BLaER1 treated with 17β-estradiol and CSF1 and Interleukin-3, amounts not matched to agents 10 nM and 100 nM (cell line): ENCODE measurements at regions not wholly inside any gene's neighbourhood (a gene's known extent, or its start where the extent isn't known, plus 50 kb on each side); places are given as distances from the start of the nearest gene placed in this dataset.

Experiments
- H3K27ac ChIP-seq, 11 experiments: shearing (Covaris generic); formaldehyde crosslinking; 2 replicates each; pipeline ENCODE4 v1.8.1; 2022
- H3K27me3 ChIP-seq, 11 experiments: shearing (Covaris generic); formaldehyde crosslinking; 2 replicates each; pipeline ENCODE4 v1.8.1; 2022
- H3K36me3 ChIP-seq, 11 experiments: shearing (Covaris generic); formaldehyde crosslinking; 2 replicates each; pipeline ENCODE4 v1.8.1; 2022
- H3K4me1 ChIP-seq, 10 experiments: shearing (Covaris generic); formaldehyde crosslinking; 2 replicates each; pipeline ENCODE4 v1.8.1; 2022
- H3K4me2 ChIP-seq, 11 experiments: shearing (Covaris generic); formaldehyde crosslinking; 2 replicates each; pipeline ENCODE4 v1.8.1; 2022
- H3K4me3 ChIP-seq, 10 experiments: shearing (Covaris generic); formaldehyde crosslinking; 2 replicates each; pipeline ENCODE4 v1.8.1; 2022
- H3K9ac ChIP-seq, 11 experiments: shearing (Covaris generic); formaldehyde crosslinking; 2 replicates each; pipeline ENCODE4 v1.8.1; 2022
- H3K9me3 ChIP-seq, 11 experiments: shearing (Covaris generic); formaldehyde crosslinking; replicated peaks in 1 of 11; 2 replicates each; pipeline ENCODE4 v1.8.1; 2022
- H4K20me1 ChIP-seq, 11 experiments: shearing (Covaris generic); formaldehyde crosslinking; 2 replicates each; pipeline ENCODE4 v1.8.1; 2022
- Cebpa-rat ChIP-seq, 11 experiments: shearing (Covaris generic); IDR thresholded peaks; 2 replicates each; pipeline ENCODE4 v1.8.1; 2022

DNA sequence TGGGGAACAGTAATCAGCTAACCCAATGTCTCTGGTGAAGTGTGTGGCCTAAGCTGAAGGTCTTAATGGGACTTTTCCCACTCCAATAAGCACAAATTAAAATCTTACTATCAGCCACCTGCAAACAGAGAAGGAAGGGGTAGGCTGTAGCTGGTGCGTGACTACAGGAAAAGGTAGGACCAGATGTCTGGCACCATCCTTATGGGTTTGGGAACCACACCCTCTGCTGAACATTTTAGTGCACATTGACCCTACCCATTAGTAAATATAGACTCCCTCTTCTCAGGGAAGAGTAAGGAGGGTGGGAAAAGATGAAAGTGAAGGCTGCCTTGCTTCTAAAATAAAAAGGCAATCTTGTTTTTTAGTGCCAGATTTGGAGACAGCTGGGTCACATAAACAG is 602.8 kb downstream of the FAT4 start:
- TF ChIP-seq Cebpa-rat (IDR thresholded peaks at IDR 0.05), result no peak
- Histone ChIP-seq H3K9me3 (no peaks in the 10 kb centered on the region), H3K4me1 (0 out of 20 replicates have a peak, but pooled peaks cover 0 to 4% (median 0%) of the 10 kb centered on the region in 10 experiments), H4K20me1 (no peaks in the 10 kb centered on the region; a peak in 1 of 22 replicates), H3K4me2 (no peak overlapping the region), H3K27me3 (no peaks in the 10 kb centered on the region), H3K9ac (no peak overlapping the region), H3K27ac (no peak overlapping the region), H3K4me3 (no peak overlapping the region), H3K36me3 (no peaks in the 10 kb centered on the region)

DNA sequence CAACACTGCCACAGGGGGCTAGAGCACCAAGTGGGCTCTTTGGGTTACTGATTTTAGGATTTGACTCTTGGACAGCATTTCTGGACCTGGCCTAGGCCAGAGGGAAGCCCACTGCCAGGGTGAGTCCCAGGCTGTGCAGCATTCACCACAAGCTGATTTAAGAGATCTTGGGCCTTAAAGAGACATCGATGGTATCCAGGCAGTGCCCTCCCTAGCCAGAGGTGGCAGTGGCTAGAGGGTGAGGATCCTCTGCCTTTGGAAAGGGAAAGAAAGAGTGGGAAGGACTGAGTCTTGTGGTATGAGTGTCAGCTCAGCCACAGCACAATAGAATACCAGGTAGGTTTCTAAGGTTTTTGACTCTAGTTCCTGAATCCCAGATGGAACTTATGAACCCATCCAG is 613.9 kb downstream of the FAT4 start:
- H3K4me1 ChIP-seq, result no peaks in the 10 kb centered on the region
- H3K36me3 ChIP-seq, result no peaks in the 10 kb centered on the region
- no peak overlapping the region for H3K4me3 ChIP-seq
- H3K27ac ChIP-seq, result no peak overlapping the region
- no peaks in the 10 kb centered on the region for H4K20me1 ChIP-seq
- no peaks in the 10 kb centered on the region for H3K27me3 ChIP-seq
- no peak overlapping the region for H3K9ac ChIP-seq
- H3K9me3 ChIP-seq, result peaks cover 0 to under 1% (median 0%) of the 10 kb centered on the region in 11 experiments; a peak in 1 of 22 replicates
- no peak overlapping the region for H3K4me2 ChIP-seq
- TF ChIP-seq Cebpa-rat (IDR thresholded peaks at IDR 0.05), result no peak

DNA sequence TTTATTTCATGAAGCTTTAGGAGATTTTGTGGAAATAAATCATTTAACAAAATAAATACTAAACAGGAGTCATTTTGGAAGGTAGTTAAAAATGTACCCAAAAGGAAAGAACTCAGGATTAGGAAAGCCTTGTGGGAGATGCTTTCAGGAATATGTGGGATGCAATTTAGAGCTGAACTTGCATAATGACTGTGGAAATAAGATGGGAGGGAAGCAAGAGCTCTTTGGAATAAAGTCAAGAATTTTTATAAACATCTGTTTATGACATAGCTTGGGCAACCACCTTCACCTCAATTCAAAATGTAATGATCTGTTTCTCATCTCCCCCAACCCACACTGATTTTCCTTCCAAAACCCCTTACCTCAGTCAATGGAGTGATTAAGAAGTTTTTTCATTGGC is 623.8 kb downstream of the FAT4 start:
- Histone ChIP-seq H3K9ac (no peak overlapping the region), H3K27me3 (no peaks in the 10 kb centered on the region), H3K4me1 (no peaks in the 10 kb centered on the region), H3K27ac (no peak overlapping the region), H3K36me3 (no peaks in the 10 kb centered on the region), H3K4me2 (no peak overlapping the region), H3K4me3 (no peak overlapping the region), H4K20me1 (no peaks in the 10 kb centered on the region), H3K9me3 (peaks cover 0 to 11% (median 0%) of the 10 kb centered on the region in 11 experiments; a peak in 6 of 22 replicates)
- no peak for TF ChIP-seq Cebpa-rat (IDR thresholded peaks at IDR 0.05)

DNA sequence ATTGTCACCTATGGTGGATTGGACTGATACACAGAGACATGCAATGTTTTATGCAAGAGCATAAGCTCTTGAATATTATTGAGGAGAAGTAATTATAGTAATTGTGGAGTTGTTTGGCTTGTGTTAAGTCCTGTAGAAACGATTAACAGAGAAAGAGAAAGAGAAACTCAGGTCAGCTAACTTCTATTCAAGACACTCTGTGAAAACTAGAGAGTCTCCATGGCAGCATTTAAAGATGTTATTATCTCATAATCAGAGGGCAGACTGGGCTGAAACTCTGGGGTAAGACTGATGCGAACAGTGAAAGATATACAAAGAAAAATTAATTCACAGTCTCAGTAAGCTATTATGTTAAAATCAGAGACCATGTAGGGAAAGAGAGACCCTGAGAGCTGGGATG is 625.7 kb downstream of the FAT4 start:
- H3K4me1 ChIP-seq, result no peaks in the 10 kb centered on the region
- no peak overlapping the region for H3K4me2 ChIP-seq
- H3K36me3 ChIP-seq, result no peaks in the 10 kb centered on the region
- TF ChIP-seq Cebpa-rat (IDR thresholded peaks at IDR 0.05), result no peak
- H3K27me3 ChIP-seq, result no peaks in the 10 kb centered on the region
- H3K27ac ChIP-seq, result no peak overlapping the region
- H4K20me1 ChIP-seq, result no peaks in the 10 kb centered on the region
- no peak overlapping the region for H3K4me3 ChIP-seq
- H3K9me3 ChIP-seq, result no peaks in the 10 kb centered on the region
- H3K9ac ChIP-seq, result no peak overlapping the region

DNA sequence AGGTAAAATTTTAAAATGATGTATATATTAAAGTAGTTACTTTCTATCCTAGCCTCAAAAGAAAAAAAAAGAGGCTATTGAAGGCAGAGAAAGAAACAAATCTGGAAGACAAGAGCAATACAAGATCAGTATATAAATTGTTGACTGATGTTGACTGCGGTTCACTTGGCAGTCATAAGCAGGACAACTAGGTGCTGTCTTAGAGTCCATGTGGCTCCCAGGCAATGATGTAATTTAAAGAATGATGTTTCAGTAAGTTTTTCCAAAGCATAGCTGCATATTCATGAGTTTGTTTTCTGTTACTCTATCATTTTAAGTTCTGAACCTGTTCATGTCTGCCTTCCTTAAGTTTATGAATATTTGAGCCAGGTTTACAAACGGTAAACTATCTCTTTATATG is 630.2 kb downstream of the FAT4 start:
- Histone ChIP-seq H4K20me1 (no peaks in the 10 kb centered on the region), H3K4me2 (no peak overlapping the region), H3K4me3 (no peak overlapping the region), H3K9ac (no peak overlapping the region), H3K9me3 (no peaks in the 10 kb centered on the region), H3K4me1 (no peaks in the 10 kb centered on the region), H3K36me3 (no peaks in the 10 kb centered on the region), H3K27ac (no peak overlapping the region), H3K27me3 (no peaks in the 10 kb centered on the region)
- TF ChIP-seq Cebpa-rat (IDR thresholded peaks at IDR 0.05), result no peak

DNA sequence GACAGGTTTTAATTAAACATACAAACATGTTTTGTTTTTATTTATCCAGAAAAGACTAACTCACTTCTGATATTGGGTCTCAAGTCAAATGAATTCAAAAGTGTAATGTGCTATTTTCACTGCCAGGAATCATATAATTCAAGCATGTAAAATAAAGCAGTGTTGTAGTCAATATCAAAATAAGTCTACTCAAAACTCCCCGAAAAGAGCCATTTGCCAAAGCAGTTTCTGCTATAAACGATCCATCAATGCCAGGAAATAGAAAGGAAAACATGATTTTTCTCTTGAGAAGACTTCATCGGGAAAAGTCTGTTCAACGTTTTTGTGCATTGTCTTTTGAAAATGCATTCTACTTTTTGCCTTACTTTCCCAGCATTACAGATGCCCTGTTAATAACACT is 633.3 kb downstream of the FAT4 start:
- Histone ChIP-seq H3K4me2 (no peak overlapping the region), H3K9me3 (no peaks in the 10 kb centered on the region), H3K9ac (no peak overlapping the region), H3K4me1 (no peaks in the 10 kb centered on the region), H3K4me3 (no peak overlapping the region), H3K27me3 (no peaks in the 10 kb centered on the region), H3K27ac (no peak overlapping the region), H4K20me1 (no peaks in the 10 kb centered on the region), H3K36me3 (no peaks in the 10 kb centered on the region)
- no peak for TF ChIP-seq Cebpa-rat (IDR thresholded peaks at IDR 0.05)

DNA sequence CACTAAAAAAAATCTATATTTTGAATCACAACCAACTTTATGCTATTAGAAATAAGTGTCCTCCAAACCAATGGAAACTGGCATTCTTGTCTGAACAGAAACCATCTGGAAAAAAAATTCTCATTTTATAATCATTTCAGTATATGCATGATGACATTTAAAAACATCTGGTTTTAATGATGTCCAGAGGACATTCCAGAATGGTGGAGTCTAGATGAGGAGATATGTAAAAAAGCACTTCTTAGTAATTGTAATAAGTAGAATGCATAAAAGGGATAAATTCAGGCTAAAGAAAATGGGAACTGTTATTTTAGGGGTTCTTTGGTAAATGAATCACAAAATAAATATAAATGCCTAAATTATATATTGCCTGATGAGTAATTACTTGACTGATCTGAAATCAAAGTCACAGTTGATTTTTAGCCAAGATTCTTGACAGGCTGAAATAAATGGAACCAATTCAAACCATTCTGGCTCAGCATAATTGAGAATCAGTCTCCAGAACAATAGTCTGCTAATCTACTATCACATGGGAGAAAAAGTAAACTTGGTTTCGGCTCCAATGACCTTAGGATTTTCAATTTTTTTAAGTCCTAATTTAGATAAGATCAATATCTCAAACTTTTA is 636.6 kb downstream of the FAT4 start:
- no peak overlapping the region for H3K4me3 ChIP-seq
- TF ChIP-seq Cebpa-rat (IDR thresholded peaks at IDR 0.05), result no peak
- no peak overlapping the region for H3K9ac ChIP-seq
- H3K27ac ChIP-seq, result no peak overlapping the region
- no peaks in the 10 kb centered on the region for H3K27me3 ChIP-seq
- H3K9me3 ChIP-seq, result no peaks in the 10 kb centered on the region
- H4K20me1 ChIP-seq, result no peaks in the 10 kb centered on the region
- no peaks in the 10 kb centered on the region for H3K36me3 ChIP-seq
- no peaks in the 10 kb centered on the region for H3K4me1 ChIP-seq
- H3K4me2 ChIP-seq, result no peak overlapping the region

DNA sequence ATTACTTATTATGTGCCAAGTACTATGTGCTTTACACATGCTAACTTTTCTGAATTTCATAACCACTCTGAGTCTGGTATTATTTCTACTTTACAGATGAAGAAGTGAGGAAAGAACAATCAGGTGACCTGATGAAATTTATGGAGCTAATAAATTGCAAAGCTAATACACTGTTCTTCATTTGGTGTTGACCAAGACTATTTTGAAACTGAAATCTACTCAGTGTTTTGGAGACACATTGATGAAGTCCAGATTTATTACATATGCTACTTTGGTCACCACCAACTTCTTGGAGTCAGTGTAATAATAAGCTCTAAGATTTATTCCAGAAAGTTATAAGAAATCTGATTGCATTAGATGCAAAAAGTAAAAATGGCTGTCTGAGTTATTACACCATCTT is 637.9 kb downstream of the FAT4 start:
- no peak for TF ChIP-seq Cebpa-rat (IDR thresholded peaks at IDR 0.05)
- no peak overlapping the region for H3K4me3 ChIP-seq
- no peak overlapping the region for H3K4me2 ChIP-seq
- no peaks in the 10 kb centered on the region for H4K20me1 ChIP-seq
- H3K27ac ChIP-seq, result no peak overlapping the region
- H3K9me3 ChIP-seq, result no peaks in the 10 kb centered on the region
- no peaks in the 10 kb centered on the region for H3K4me1 ChIP-seq
- no peak overlapping the region for H3K9ac ChIP-seq
- H3K36me3 ChIP-seq, result no peaks in the 10 kb centered on the region
- no peaks in the 10 kb centered on the region for H3K27me3 ChIP-seq

DNA sequence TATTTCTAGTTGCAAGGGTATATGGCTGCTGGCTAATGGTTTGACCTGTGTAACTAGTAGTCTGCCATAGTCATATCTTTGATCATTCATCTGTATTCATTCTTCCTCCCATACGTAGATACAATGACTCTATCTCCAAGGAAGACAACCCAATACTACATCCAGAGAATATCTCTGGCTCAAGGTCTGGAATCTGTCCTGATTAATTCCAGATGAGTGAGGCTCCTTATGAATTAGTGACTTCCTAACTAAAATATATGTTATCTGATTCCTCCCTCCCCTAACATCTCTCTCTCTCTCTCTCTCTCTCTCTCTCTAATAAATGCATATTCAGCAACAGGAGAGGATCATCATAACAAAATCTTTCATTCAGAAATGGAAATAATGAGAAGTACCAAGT is 641.5 kb downstream of the FAT4 start:
- Histone ChIP-seq H3K27ac (no peak overlapping the region), H3K9me3 (no peaks in the 10 kb centered on the region; a peak in 1 of 22 replicates), H3K27me3 (no peaks in the 10 kb centered on the region), H3K4me1 (no peaks in the 10 kb centered on the region), H4K20me1 (no peaks in the 10 kb centered on the region), H3K9ac (no peak overlapping the region), H3K4me2 (no peak overlapping the region), H3K4me3 (no peak overlapping the region), H3K36me3 (no peaks in the 10 kb centered on the region)
- TF ChIP-seq Cebpa-rat (IDR thresholded peaks at IDR 0.05), result no peak

DNA sequence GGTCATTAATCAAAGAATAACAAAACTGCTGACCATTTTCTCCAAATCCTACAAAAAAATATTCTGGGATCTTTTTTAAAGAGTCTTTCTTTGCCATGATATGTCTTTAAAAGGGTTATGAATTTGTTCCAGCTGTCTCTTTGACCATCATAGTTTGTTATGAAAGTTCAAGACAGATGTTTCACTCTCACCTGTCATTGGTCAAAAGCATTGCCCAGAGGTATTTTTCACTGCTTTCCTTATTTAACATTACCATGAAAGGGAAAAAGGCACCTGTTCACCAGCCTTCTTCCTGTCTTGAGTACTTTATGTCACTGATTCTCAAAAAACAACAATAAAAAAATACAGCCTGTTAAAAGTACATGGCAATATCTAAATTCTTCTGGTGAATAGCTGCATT is 643.8 kb downstream of the FAT4 start:
- Histone ChIP-seq H3K36me3 (no peaks in the 10 kb centered on the region), H3K27ac (no peak overlapping the region), H3K9me3 (no peaks in the 10 kb centered on the region; a peak in 1 of 22 replicates), H3K27me3 (no peaks in the 10 kb centered on the region), H3K4me1 (no peaks in the 10 kb centered on the region), H3K9ac (no peak overlapping the region), H3K4me3 (no peak overlapping the region), H3K4me2 (no peak overlapping the region), H4K20me1 (no peaks in the 10 kb centered on the region)
- no peak for TF ChIP-seq Cebpa-rat (IDR thresholded peaks at IDR 0.05)
